H1 (cell line): ENCODE measurements at regions not wholly inside any gene's neighbourhood (a gene's known extent, or its start where the extent isn't known, plus 50 kb on each side); places are given as distances from the start of the nearest gene placed in this dataset.

ENCODE experiments used
- CTCF ChIA-PET: fragments of 300-600 bp; sonication (Branson Sonifier 250); formaldehyde crosslinking; loops from one replicate; lab custom pipeline; 2021; ENCODE audit not compliant: partially characterized antibody; lab: Charles Lee
- POLR2A ChIA-PET: fragments of 300-600 bp; sonication (Branson Sonifier 250); formaldehyde crosslinking; loops from one replicate; lab custom pipeline; 2021; ENCODE audit warnings: inconsistent platforms; ENCODE audit not compliant: partially characterized antibody; lab: Charles Lee
- DNase-seq, 2 experiments: peaks; one replicate each; pipeline versions ENCODE4 v3.0.0 to v3.0.0-alpha.2; 2010 to 2022; ENCODE audit warnings: low spot score in 2 of 2, low read depth in 1 of 2, mixed read lengths in 1 of 2
- FAIRE-seq: peaks from 2 replicates; lab custom pipeline; 2011; peaks lifted over from hg19 to GRCh38; lab: Jason Lieb, UNC
- H2AFZ ChIP-seq: 2 replicates; pipeline ENCODE4 v1.8.1; 2012; ENCODE audit warnings: low read length, inconsistent platforms
- H2AK5ac ChIP-seq: 2 replicates; pipeline ENCODE4 v1.6.1; 2013; ENCODE audit warnings: low read depth, low read length
- H2BK120ac ChIP-seq: replicated peaks from 2 replicates; pipeline ENCODE3; 2013; ENCODE audit warnings: low read depth, low read length, inconsistent platforms
- H2BK12ac ChIP-seq: 2 replicates; pipeline ENCODE4 v1.6.1; 2013; ENCODE audit warnings: low read depth, low read length
- H2BK15ac ChIP-seq: 2 replicates; pipeline ENCODE4 v1.6.1; 2013; ENCODE audit warnings: low read length
- H2BK20ac ChIP-seq: 2 replicates; pipeline ENCODE4 v1.6.1; 2013; ENCODE audit warnings: low read length
- H2BK5ac ChIP-seq: 2 replicates; pipeline ENCODE4 v1.6.1; 2013; ENCODE audit warnings: low read depth, low read length
- H3K14ac ChIP-seq: 2 replicates; pipeline ENCODE4 v1.6.1; 2013; ENCODE audit warnings: inconsistent platforms; ENCODE audit not compliant: insufficient read length
- H3K18ac ChIP-seq: 2 replicates; pipeline ENCODE4 v1.6.1; 2013; ENCODE audit warnings: low read length; ENCODE audit errors: extremely low read depth
- H3K23ac ChIP-seq: 2 replicates; pipeline ENCODE4 v1.6.1; 2013; ENCODE audit warnings: inconsistent platforms; ENCODE audit not compliant: insufficient read length
- H3K23me2 ChIP-seq: 2 replicates; pipeline ENCODE4 v1.6.1; 2013; ENCODE audit warnings: low read depth, low read length
- H3K27ac ChIP-seq: 2 replicates; pipeline ENCODE4 v1.6.1; 2011; ENCODE audit warnings: low read depth, low read length, inconsistent platforms
- H3K27me3 ChIP-seq, 4 experiments: replicated peaks in 1 of 4; 1 replicate in 1 of 4; 2 replicates in 3 of 4; pipeline versions ENCODE4 v1.6.1 to v1.8.1; 2011 to 2013; ENCODE audit warnings: low read length in 3 of 4, mild to moderate bottlenecking in 3 of 4, inconsistent platforms in 2 of 4, mixed read lengths in 2 of 4, moderate library complexity in 1 of 4; ENCODE audit not compliant: control insufficient read depth in 3 of 4, insufficient read depth in 3 of 4; ENCODE audit errors: extremely low read depth in 1 of 4
- H3K36me3 ChIP-seq, 4 experiments: 2 replicates each; pipeline versions ENCODE4 v1.6.1 to v1.8.1; 2011 to 2013; ENCODE audit warnings: mild to moderate bottlenecking in 4 of 4, low read length in 3 of 4, moderate library complexity in 2 of 4, control low read depth in 1 of 4, inconsistent platforms in 1 of 4; ENCODE audit not compliant: insufficient read depth in 4 of 4, control insufficient read depth in 2 of 4
- H3K4ac ChIP-seq: replicated peaks from 2 replicates; pipeline ENCODE3; 2013; ENCODE audit warnings: low read length, low read depth, mixed read lengths, inconsistent platforms; ENCODE audit not compliant: insufficient read length
- H3K4me1 ChIP-seq, 4 experiments: replicated peaks in 1 of 4; 1 replicate in 1 of 4; 2 replicates in 3 of 4; pipeline versions ENCODE4 v1.6.1 to v1.8.1; 2011 to 2013; ENCODE audit warnings: low read length in 3 of 4, inconsistent platforms in 2 of 4, mixed read lengths in 1 of 4; ENCODE audit not compliant: insufficient read depth in 4 of 4, control insufficient read depth in 3 of 4
- H3K4me2 ChIP-seq, 2 experiments: 2 replicates each; pipeline versions ENCODE4 v1.6.1 to v1.8.1; 2011 to 2013; ENCODE audit warnings: low read depth in 2 of 2, low read length in 2 of 2, control low read depth in 1 of 2, inconsistent platforms in 1 of 2, mild to moderate bottlenecking in 1 of 2; ENCODE audit not compliant: insufficient read depth in 1 of 2
- H3K4me3 ChIP-seq, 4 experiments: fragments of 200-600, 300-600 bp in 1 of 4; sonication (generic), shearing (Covaris generic), sonication (Bioruptor Twin) in 1 of 4; 2 replicates each; pipeline versions ENCODE4 v1.5.1 to v1.8.1; 2011 to 2016; ENCODE audit warnings: low read length in 4 of 4, low read depth in 3 of 4, control low read depth in 2 of 4, inconsistent platforms in 2 of 4, mild to moderate bottlenecking in 2 of 4, mixed read lengths in 1 of 4, moderate library complexity in 1 of 4; ENCODE audit not compliant: insufficient read depth in 2 of 4; ENCODE audit errors: extremely low read depth in 1 of 4
- H3K56ac ChIP-seq: replicated peaks from 2 replicates; pipeline ENCODE3; 2013; ENCODE audit warnings: low read depth, mild to moderate bottlenecking, mixed read lengths, low read length, inconsistent platforms; ENCODE audit not compliant: insufficient read length
- H3K79me1 ChIP-seq: 2 replicates; pipeline ENCODE4 v1.6.1; 2013; ENCODE audit warnings: low read depth, low read length, control low read depth
- H3K79me2 ChIP-seq, 2 experiments: 2 replicates each; pipeline versions ENCODE4 v1.6.1 to v1.8.1; 2012 to 2013; ENCODE audit warnings: low read length in 2 of 2, mild to moderate bottlenecking in 2 of 2, inconsistent platforms in 1 of 2; ENCODE audit not compliant: insufficient read depth in 2 of 2, control insufficient read depth in 1 of 2
- H3K9ac ChIP-seq, 4 experiments: replicated peaks in 1 of 4; 1 replicate in 1 of 4; 2 replicates in 3 of 4; pipeline versions ENCODE4 v1.6.1 to v1.8.1; 2011 to 2013; ENCODE audit warnings: low read depth in 3 of 4, low read length in 3 of 4, control low read depth in 2 of 4, mild to moderate bottlenecking in 2 of 4, moderate library complexity in 2 of 4, inconsistent platforms in 1 of 4; ENCODE audit errors: extremely low read depth in 1 of 4
- H3K9me3 ChIP-seq, 2 experiments: 2 replicates each; pipeline versions ENCODE4 v1.6.1 to v1.8.1; 2012 to 2013; ENCODE audit warnings: mild to moderate bottlenecking in 2 of 2, moderate library complexity in 2 of 2, control low read depth in 1 of 2, inconsistent platforms in 1 of 2, low read depth in 1 of 2, low read length in 1 of 2, mixed read lengths in 1 of 2; ENCODE audit not compliant: insufficient read depth in 2 of 2
- H4K20me1 ChIP-seq, 2 experiments: replicated peaks in 1 of 2; 2 replicates each; pipeline versions ENCODE3 to v1.8.1; 2011 to 2013; ENCODE audit warnings: inconsistent platforms in 2 of 2, low read length in 2 of 2, mild to moderate bottlenecking in 1 of 2; ENCODE audit not compliant: insufficient read depth in 2 of 2, control insufficient read depth in 1 of 2
- H4K5ac ChIP-seq: 2 replicates; pipeline ENCODE4 v1.6.1; 2013; ENCODE audit warnings: low read length, low read depth, mixed read lengths, inconsistent platforms; ENCODE audit not compliant: insufficient read length
- H4K8ac ChIP-seq: 2 replicates; pipeline ENCODE4 v1.8.0; 2013; ENCODE audit warnings: mild to moderate bottlenecking, moderate library complexity, low read length, inconsistent platforms; ENCODE audit not compliant: insufficient read depth; ENCODE audit errors: extremely low read depth
- H4K91ac ChIP-seq: replicated peaks from 2 replicates; pipeline ENCODE3; 2013; ENCODE audit warnings: low read length, mixed read lengths, inconsistent platforms; ENCODE audit not compliant: insufficient read length
- EP300 ChIP-seq, 2 experiments: IDR thresholded peaks; 1 replicate in 1 of 2; 2 replicates in 1 of 2; pipeline ENCODE4 v1.6.1; 2011 to 2012; ENCODE audit warnings: low read depth in 2 of 2, low read length in 2 of 2, mild to moderate bottlenecking in 2 of 2, borderline replicate concordance in 1 of 2, inconsistent platforms in 1 of 2, moderate library complexity in 1 of 2
- HDAC6 ChIP-seq: IDR thresholded peaks from one replicate; pipeline ENCODE4 v1.7.1; 2012; ENCODE audit warnings: low read depth, mild to moderate bottlenecking, inconsistent platforms, low read length, moderate library complexity
- POLR2A ChIP-seq, 2 experiments: IDR thresholded peaks; 1 replicate in 1 of 2; 2 replicates in 1 of 2; pipeline ENCODE4 v1.6.1; 2011; ENCODE audit warnings: low read depth in 2 of 2, low read length in 2 of 2, mild to moderate bottlenecking in 2 of 2; ENCODE audit errors: control extremely low read depth in 1 of 2
- RFX5 ChIP-seq: IDR thresholded peaks from 2 replicates; pipeline ENCODE4 v1.6.1; 2011; ENCODE audit warnings: low read depth, low read length, improper control_type of control experiment, borderline replicate concordance
- SP2 ChIP-seq: IDR thresholded peaks from 2 replicates; pipeline ENCODE4 v1.6.1; 2012; ENCODE audit warnings: mild to moderate bottlenecking, low read length, inconsistent platforms
- SP4 ChIP-seq: IDR thresholded peaks from 2 replicates; pipeline ENCODE4 v1.6.1; 2012; ENCODE audit warnings: low read length, inconsistent platforms

- H2BK12ac ChIP-seq, result no peak overlapping the region
- H2BK15ac ChIP-seq, result no peak overlapping the region
- no peak overlapping the region for H3K27ac ChIP-seq
- H4K20me1 ChIP-seq, result no peaks in the 10 kb centered on the region
- no peak overlapping the region for H2BK120ac ChIP-seq
- ChIA-PET CTCF (interaction anchor here (0.5 to 1.0 kb wide), 3 partner anchors 17 to 415 kb away, joined by 3 read pairs; partner anchors contain the start of gene CACNA1E), POLR2A (no interaction called here)
- no peaks in the 10 kb centered on the region for H3K36me3 ChIP-seq
- H3K14ac ChIP-seq, result no peak overlapping the region
- DNase-seq (no peak), FAIRE-seq (no peak)
- no peaks in the 10 kb centered on the region for H3K79me1 ChIP-seq
- H3K4me1 ChIP-seq, result no peaks in the 10 kb centered on the region
- no peaks in the 10 kb centered on the region; a peak in 1 of 4 replicates for H3K9me3 ChIP-seq
- H3K4me3 ChIP-seq, result no peak overlapping the region
- no peak overlapping the region for H4K5ac ChIP-seq
- H3K27me3 ChIP-seq, result no peaks in the 10 kb centered on the region
- H2BK5ac ChIP-seq, result no peak overlapping the region
- H3K18ac ChIP-seq, result no peak overlapping the region
- H4K91ac ChIP-seq, result no peak overlapping the region
- H2BK20ac ChIP-seq, result no peak overlapping the region
- no peak overlapping the region for H4K8ac ChIP-seq
- H2AK5ac ChIP-seq, result no peak overlapping the region
- H3K23ac ChIP-seq, result no peak overlapping the region
- H3K4ac ChIP-seq, result no peak overlapping the region
- no peak overlapping the region for H2AFZ ChIP-seq
- H3K23me2 ChIP-seq, result no peaks in the 10 kb centered on the region
- no peak overlapping the region for H3K56ac ChIP-seq
- no peaks in the 10 kb centered on the region for H3K79me2 ChIP-seq
- no peak overlapping the region for H3K9ac ChIP-seq
- H3K4me2 ChIP-seq, result no peak overlapping the region
- no peak for TF ChIP-seq RFX5
- TF ChIP-seq EP300 (IDR thresholded peaks at IDR 0.05; ENCODE audit: borderline replicate concordance in 1 of 2, low read depth in 2 of 2, low read length in 2 of 2), result no peak
- TF ChIP-seq SP4, result no peak
- no peak for TF ChIP-seq POLR2A (IDR thresholded peaks at IDR 0.05; ENCODE audit: control extremely low read depth in 1 of 2, low read depth in 2 of 2, low read length in 2 of 2)
- no peak for TF ChIP-seq SP2
- TF ChIP-seq HDAC6, result no peak
Measured at GRCh38 chr1:181898773-181899172, 162.7 kb downstream of the ZNF648 start.
